PC-9 (cell line): ENCODE measurements at regions not wholly inside any gene's neighbourhood (a gene's known extent, or its start where the extent isn't known, plus 50 kb on each side); places are given as distances from the start of the nearest gene placed in this dataset.

Experiments
- CTCF ChIP-seq: fragments of 200-600 bp; sonication (generic); conservative IDR thresholded peaks from 2 replicates; pipeline ENCODE4 v1.6.1; 2017; ENCODE audit warnings: mixed run types, antibody characterized with exemption, mild to moderate bottlenecking, moderate library complexity
- EZH2 ChIP-seq: fragments of 200-600 bp; sonication (generic); IDR thresholded peaks from 2 replicates; pipeline ENCODE4 v1.8.0; 2017; ENCODE audit warnings: antibody characterized with exemption, low read depth

GRCh38 chr4:131251321-131251720 lies 1897.8 kb upstream of the PCDH10 start:
- TF ChIP-seq CTCF (no peak), EZH2 (no peak)
